ENCODE measurements at regions not wholly inside any gene's neighbourhood (a gene's known extent, or its start where the extent isn't known, plus 50 kb on each side); places are given as distances from the start of the nearest gene placed in this dataset.
"Not testable (repeated sequence)": the region's sequence is repeated elsewhere in the genome, so short reads cannot be mapped to it uniquely, and the experiment has no call there.

DNA sequence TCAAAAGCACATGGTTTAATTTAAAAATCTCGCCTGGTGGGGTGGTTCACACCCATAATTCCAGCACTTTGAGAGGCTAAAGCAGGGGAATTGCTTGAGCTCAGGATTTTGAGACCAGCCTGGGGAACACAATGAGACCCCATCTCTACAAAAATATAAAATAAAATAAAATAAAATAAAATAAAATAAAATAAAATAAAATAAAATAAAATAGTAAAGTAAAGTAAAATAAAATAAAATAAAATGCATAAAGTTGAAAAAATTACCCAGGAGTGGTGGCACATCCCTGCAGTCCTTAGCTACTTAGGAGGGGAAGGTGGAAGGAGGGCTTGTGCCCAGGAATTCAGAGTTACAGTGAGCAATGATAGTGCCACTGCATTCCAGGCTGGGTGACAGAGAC lies 88.7 kb upstream of the MS4A8 start:
- intact Hi-C loops (cut with DNase I) = loop anchor here in 2 of 3 donors (10.0 kb wide), 1 partner anchor 246 kb away; no protein-coding TSS in a partner anchor
- no peaks in the 10 kb centered on the region for H3K9me3 ChIP-seq
- peaks cover 0 to 4% (median 0%) of the 10 kb centered on the region in 4 donors for H3K27me3 ChIP-seq
- H3K4me1 ChIP-seq = no peaks in the 10 kb centered on the region
- TF ChIP-seq, protein P1, sequence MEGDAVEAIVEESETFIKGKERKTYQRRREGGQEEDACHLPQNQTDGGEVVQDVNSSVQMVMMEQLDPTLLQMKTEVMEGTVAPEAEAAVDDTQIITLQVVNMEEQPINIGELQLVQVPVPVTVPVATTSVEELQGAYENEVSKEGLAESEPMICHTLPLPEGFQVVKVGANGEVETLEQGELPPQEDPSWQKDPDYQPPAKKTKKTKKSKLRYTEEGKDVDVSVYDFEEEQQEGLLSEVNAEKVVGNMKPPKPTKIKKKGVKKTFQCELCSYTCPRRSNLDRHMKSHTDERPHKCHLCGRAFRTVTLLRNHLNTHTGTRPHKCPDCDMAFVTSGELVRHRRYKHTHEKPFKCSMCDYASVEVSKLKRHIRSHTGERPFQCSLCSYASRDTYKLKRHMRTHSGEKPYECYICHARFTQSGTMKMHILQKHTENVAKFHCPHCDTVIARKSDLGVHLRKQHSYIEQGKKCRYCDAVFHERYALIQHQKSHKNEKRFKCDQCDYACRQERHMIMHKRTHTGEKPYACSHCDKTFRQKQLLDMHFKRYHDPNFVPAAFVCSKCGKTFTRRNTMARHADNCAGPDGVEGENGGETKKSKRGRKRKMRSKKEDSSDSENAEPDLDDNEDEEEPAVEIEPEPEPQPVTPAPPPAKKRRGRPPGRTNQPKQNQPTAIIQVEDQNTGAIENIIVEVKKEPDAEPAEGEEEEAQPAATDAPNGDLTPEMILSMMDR (IDR thresholded peaks at IDR 0.05) = no peak
- FAIRE-seq (no peak), ATAC-seq (no peak), DNase-seq (no peak)
- H3K27ac ChIP-seq = no peak overlapping the region
- H3K36me3 ChIP-seq = no peaks in the 10 kb centered on the region
- no peak overlapping the region for H3K4me3 ChIP-seq
- WGBS, 2 donors = 61 to 72% methylated on average over 1 of the region's 1 CpG

DNA sequence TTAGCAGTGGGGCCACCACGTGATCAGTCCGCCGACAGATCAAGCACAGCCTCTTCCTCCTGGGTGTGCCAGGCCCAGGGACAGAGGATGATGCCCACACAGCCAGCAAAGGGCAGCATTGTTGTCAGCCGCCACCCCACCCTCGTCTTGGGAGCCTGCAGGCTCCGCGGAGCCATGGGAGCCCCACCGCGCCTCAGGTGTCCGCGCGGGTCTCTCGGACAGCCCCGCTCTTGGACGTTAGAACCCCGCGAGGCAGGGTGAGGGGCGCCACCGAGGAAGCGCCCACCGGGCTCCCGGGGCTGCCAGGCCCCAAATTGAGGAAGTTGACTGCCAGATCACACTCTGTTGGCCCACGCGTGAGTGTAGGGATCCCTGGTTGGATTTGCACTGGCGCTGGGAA lies 83.9 kb upstream of the MS4A8 start:
- no peak overlapping the region for H3K27ac ChIP-seq
- TF ChIP-seq, protein P1 (IDR thresholded peaks at IDR 0.05) = no peak
- H3K9me3 ChIP-seq = no peaks in the 10 kb centered on the region
- peak in 1 of 6 donors; percentile 31 for DNase-seq
- no peak for FAIRE-seq
- H3K36me3 ChIP-seq = no peaks in the 10 kb centered on the region
- H3K4me1 ChIP-seq = no peaks in the 10 kb centered on the region
- no peak for ATAC-seq
- H3K4me3 ChIP-seq = no peak overlapping the region
- H3K27me3 ChIP-seq = peaks cover 0 to 4% (median 0%) of the 10 kb centered on the region in 4 donors
- 60 to 65% methylated on average over 25 of the region's 25 CpGs for WGBS, 2 donors
- intact Hi-C loops (cut with DNase I) = loop anchor here in 2 of 3 donors (10.0 kb wide), 1 partner anchor 251 kb away; no protein-coding TSS in a partner anchor

DNA sequence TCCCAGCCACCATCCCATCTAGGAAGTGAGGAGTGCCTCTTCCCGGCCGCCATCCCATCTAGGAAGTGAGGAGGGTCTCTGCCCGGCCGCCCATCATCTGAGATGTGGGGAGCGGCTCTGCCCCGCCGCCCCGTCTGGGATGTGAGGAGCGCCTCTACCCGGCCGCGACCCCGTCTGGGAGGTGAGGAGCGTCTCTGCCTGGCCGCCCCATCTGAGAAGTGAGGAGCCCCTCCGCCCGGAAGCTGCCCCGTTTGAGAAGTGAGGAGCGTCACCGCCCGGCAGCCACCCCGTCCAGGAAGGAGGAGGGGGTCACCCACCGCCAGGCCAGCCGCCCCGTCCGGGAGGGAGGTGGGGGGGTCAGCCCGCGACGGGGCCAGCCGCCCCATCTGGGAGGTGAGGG lies 77.5 kb upstream of the MS4A8 start:
- H3K27me3 ChIP-seq; ATAC-seq; H3K36me3 ChIP-seq; H3K9me3 ChIP-seq; FAIRE-seq; H3K4me1 ChIP-seq; intact Hi-C loops (cut with DNase I); H3K4me3 ChIP-seq; H3K27ac ChIP-seq: not testable (repeated sequence)
- 81 to 95% methylated on average over 19 to 30 of the region's 30 CpGs for WGBS, 2 donors
- peak in 1 of 6 donors; percentile 39 for DNase-seq

DNA sequence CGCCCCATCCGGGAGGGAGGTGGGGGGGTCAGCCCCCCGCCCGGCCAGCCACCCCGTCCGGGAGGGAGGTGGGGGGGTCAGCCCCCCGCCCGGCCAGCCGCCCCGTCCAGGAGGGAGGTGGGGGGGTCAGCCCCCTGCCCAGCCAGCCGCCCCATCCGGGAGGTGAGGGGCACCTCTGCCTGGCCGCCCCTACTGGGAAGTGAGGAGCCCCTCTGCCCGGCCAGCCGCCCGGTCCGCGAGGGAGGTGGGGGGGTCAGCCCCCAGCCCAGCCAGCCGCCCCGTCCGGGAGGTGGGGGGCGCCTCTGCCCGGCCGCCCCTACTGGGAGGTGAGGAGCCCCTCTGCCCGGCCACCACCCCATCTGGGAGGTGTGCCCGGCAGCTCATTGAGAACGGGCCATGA lies 76.6 kb upstream of the MS4A8 start:
- H3K9me3 ChIP-seq; H3K4me3 ChIP-seq; intact Hi-C loops (cut with DNase I); DNase-seq; H3K27me3 ChIP-seq; ATAC-seq; H3K36me3 ChIP-seq; FAIRE-seq; H3K27ac ChIP-seq; H3K4me1 ChIP-seq: not testable (repeated sequence)
- WGBS, 2 donors = 82 to 94% methylated on average over 13 to 27 of the region's 27 CpGs

DNA sequence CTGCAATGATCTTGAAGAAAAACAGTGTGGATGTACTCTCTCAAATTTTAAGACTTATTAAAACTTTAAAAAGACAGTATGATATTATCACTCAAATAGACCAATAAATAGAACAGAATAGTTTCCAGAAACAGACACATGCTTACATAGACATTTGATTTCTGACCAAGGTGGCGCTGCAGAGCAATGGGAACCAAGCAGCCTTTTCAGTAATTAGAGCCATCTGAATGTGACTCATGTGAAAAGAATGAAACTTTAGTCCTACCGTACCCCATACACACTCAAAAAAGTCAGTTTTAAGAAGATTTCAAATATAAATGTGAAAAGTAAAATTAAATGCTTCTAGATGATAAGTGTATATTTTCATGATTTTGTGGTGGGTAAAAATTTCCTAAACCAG lies 74.2 kb upstream of the MS4A8 start:
- DNase-seq = peak in 3 of 6 donors; percentile 18 to 46 (median 23)
- no peak overlapping the region for H3K4me3 ChIP-seq
- TF ChIP-seq, protein P1 (IDR thresholded peaks at IDR 0.05) = no peak
- H3K9me3 ChIP-seq = no peaks in the 10 kb centered on the region
- no peak overlapping the region for H3K27ac ChIP-seq
- no peak for FAIRE-seq
- 22 to 26% methylated on average over 2 of the region's 2 CpGs for WGBS, 2 donors
- no peaks in the 10 kb centered on the region for H3K36me3 ChIP-seq
- no peaks in the 10 kb centered on the region for H3K4me1 ChIP-seq
- no peaks in the 10 kb centered on the region for H3K27me3 ChIP-seq
- peak; percentile 55 to 80 (median 67) for ATAC-seq
- intact Hi-C loops (cut with DNase I) = no loop called here

DNA sequence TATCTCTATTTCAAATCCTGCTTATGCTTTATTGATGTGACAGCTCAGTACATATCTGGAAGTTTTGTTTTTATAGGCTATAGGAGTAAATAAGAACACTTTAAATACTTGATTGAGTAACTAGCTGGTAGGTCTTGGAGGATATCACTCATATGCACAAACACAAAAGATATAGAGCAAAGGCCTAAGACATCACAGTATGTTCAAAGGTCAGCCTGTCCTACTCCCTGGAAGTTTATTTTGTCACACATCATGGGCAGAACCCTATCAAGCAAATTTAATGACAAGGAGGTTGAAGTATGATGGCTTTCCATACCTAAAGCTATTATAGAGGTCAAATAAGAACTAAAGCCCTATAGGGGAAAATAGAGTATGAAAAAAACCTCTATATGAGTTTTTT lies 70.0 kb upstream of the MS4A8 start:
- TF ChIP-seq, protein P1 (IDR thresholded peaks at IDR 0.05) = no peak
- no peak for ATAC-seq
- intact Hi-C loops (cut with DNase I) = no loop called here

More for the DNA sequence above, 70.0 kb upstream of the MS4A8 start:
- H3K27me3 ChIP-seq = no peaks in the 10 kb centered on the region
- no peaks in the 10 kb centered on the region for H3K36me3 ChIP-seq
- H3K9me3 ChIP-seq = no peaks in the 10 kb centered on the region
- FAIRE-seq (no peak), DNase-seq (no peak)
- no peak overlapping the region for H3K27ac ChIP-seq
- no peak overlapping the region for H3K4me3 ChIP-seq
- H3K4me1 ChIP-seq = no peaks in the 10 kb centered on the region
